Transverse colon (tissue), 4 donors: ENCODE measurements at regions not wholly inside any gene's neighbourhood (a gene's known extent, or its start where the extent isn't known, plus 50 kb on each side); places are given as distances from the start of the nearest gene placed in this dataset.

Experiments
- DNase-seq: peaks from one replicate; pipeline ENCODE4 v3.0.0-alpha.2; 2019
- H3K27ac ChIP-seq, 4 donors: fragments of 200-600 bp; sonication (generic); 2 replicates each; pipeline ENCODE4 v1.5.1; 2016 to 2018; ENCODE audit warnings: inconsistent platforms in 4 of 4
- H3K27me3 ChIP-seq: fragments of 200-600 bp; sonication (generic); 2 replicates; pipeline ENCODE4 v1.5.1; 2017; ENCODE audit warnings: inconsistent platforms
- H3K36me3 ChIP-seq, 4 donors: fragments of 200-600 bp; sonication (generic); 2 replicates each; pipeline ENCODE4 v1.5.1; 2017 to 2019; ENCODE audit warnings: inconsistent platforms in 4 of 4
- H3K4me1 ChIP-seq, 4 donors: fragments of 200-600 bp; sonication (generic); 2 replicates each; pipeline ENCODE4 v1.5.1; 2017 to 2020; ENCODE audit warnings: inconsistent platforms in 4 of 4
- H3K4me3 ChIP-seq, 4 donors: fragments of 200-600 bp; sonication (generic); 1 replicate in 1 of 4; 2 replicates in 3 of 4; pipeline versions ENCODE4 v1.5.1 to v1.6.1; 2017 to 2019; ENCODE audit warnings: inconsistent platforms in 4 of 4
- H3K9me3 ChIP-seq, 2 donors: fragments of 200-600 bp; sonication (generic); 2 replicates each; pipeline ENCODE4 v1.5.1; 2017 to 2019; ENCODE audit warnings: inconsistent platforms in 2 of 2
- EP300 ChIP-seq: sonication (generic); formaldehyde crosslinking; IDR thresholded peaks from one replicate; pipeline ENCODE4 v1.6.1; 2017; ENCODE audit warnings: antibody characterized with exemption, low read depth
- POLR2A ChIP-seq: fragments of 450-650 bp; IDR thresholded peaks from one replicate; pipeline ENCODE4 v1.6.1; 2016; ENCODE audit warnings: antibody characterized with exemption, mild to moderate bottlenecking, moderate library complexity
- POLR2AphosphoS5 ChIP-seq, 3 donors: sonication (generic); formaldehyde crosslinking; IDR thresholded peaks; one replicate each; pipeline ENCODE4 v1.6.1; 2016; ENCODE audit warnings: antibody characterized with exemption in 3 of 3
- WGBS, 2 donors: methylation state at CpG; one replicate each; pipeline ENCODE4 v1.1.5; 2018; ENCODE audit warnings: low coverage in 1 of 2; 5-methylcytosine and 5-hydroxymethylcytosine counted together
- in situ Hi-C, 4 donors: fragments of 200-750 bp; cut with MboI; loops; one replicate each; pipeline versions ENCODE4 v1.15.0 to v1.15.1; 2017; ENCODE audit warnings: low sequenced_read_pairs in 3 of 4, low pct_ligation_motif_present in 1 of 4, low pct_unique_long_range_greater_than_20kb in 1 of 4
- intact Hi-C: fragments of 100-400 bp; cut with DNase I; formaldehyde crosslinking; loops from one replicate; pipeline ENCODE4 v1.15.1; 2023; ENCODE audit warnings: low total_unique reads
- TF ChIP-seq, protein P1 (sequence below), 5 experiments: fragments of 200-600 bp in 3 of 5; fragments of 450-650 bp in 2 of 5; sonication (generic) in 3 of 5; IDR thresholded peaks; 1 replicate in 2 of 5; 2 replicates in 3 of 5; pipeline ENCODE4 v1.5.1; 2016 to 2017; ENCODE audit warnings: antibody characterized with exemption in 5 of 5, inconsistent platforms in 3 of 5, mild to moderate bottlenecking in 2 of 5, moderate library complexity in 1 of 5

DNA sequence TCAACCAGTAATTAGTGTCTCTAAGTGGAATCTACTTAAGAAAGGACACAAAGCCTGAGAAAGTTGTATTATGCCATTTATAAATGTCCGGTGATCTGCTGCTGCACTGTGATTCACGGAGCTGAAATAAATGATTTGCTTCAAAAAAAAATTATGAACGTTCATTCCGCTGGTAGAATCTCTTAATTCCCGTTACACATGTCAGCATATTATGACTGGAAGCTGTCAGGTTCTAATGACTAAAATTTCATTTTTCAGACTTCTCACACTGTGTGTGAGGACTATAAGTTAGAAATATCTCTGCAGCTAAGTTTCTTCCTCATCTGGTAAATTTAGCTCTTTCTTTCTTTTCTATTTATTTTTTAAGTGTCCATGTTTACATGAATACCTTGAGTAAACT lies 647.1 kb downstream of the VRK1 start:
- Histone ChIP-seq H3K9me3 (no peaks in the 10 kb centered on the region), H3K27me3 (no peaks in the 10 kb centered on the region), H3K27ac (no peak overlapping the region), H3K4me3 (no peak overlapping the region), H3K4me1 (no peaks in the 10 kb centered on the region), H3K36me3 (no peaks in the 10 kb centered on the region)
- no peak for DNase-seq
- in situ Hi-C loops, result no loop called here
- TF ChIP-seq POLR2AphosphoS5 (IDR thresholded peaks at IDR 0.05) (no peak), POLR2A (no peak), EP300 (no peak)
- TF ChIP-seq, protein P1, sequence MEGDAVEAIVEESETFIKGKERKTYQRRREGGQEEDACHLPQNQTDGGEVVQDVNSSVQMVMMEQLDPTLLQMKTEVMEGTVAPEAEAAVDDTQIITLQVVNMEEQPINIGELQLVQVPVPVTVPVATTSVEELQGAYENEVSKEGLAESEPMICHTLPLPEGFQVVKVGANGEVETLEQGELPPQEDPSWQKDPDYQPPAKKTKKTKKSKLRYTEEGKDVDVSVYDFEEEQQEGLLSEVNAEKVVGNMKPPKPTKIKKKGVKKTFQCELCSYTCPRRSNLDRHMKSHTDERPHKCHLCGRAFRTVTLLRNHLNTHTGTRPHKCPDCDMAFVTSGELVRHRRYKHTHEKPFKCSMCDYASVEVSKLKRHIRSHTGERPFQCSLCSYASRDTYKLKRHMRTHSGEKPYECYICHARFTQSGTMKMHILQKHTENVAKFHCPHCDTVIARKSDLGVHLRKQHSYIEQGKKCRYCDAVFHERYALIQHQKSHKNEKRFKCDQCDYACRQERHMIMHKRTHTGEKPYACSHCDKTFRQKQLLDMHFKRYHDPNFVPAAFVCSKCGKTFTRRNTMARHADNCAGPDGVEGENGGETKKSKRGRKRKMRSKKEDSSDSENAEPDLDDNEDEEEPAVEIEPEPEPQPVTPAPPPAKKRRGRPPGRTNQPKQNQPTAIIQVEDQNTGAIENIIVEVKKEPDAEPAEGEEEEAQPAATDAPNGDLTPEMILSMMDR (IDR thresholded peaks at IDR 0.05), result no peak
- WGBS, 2 donors, result 60 to 90% methylated on average over 4 to 5 of the region's 5 CpGs
- intact Hi-C loops, result no loop called here

DNA sequence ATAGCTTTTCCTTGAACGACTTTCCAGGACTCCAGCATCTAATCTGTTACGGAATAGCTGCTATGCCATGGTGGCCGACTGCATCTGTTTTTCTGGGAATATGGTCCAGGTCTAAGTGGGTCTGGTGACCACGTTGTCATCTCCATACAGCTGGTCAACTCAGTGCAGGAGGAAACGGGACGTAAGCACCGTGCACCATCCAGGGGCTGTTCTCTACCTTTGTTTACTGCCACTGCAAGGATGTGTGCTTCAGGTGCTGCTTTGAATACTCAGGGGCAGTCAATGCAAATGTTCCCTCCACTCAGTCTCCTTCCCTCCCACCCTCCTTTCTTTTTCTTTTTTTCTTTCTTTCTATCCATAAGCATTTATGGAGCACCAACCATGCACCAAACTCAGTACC lies 648.2 kb downstream of the VRK1 start:
- TF ChIP-seq POLR2A (no peak), POLR2AphosphoS5 (IDR thresholded peaks at IDR 0.05) (no peak), EP300 (no peak)
- TF ChIP-seq, protein P1 (IDR thresholded peaks at IDR 0.05), result no peak
- H3K27me3 ChIP-seq, result no peaks in the 10 kb centered on the region
- DNase-seq, result no peak
- no peak overlapping the region for H3K4me3 ChIP-seq
- in situ Hi-C loops (no loop called here), intact Hi-C loops (no loop called here)
- WGBS, 2 donors, result 82% methylated on average over 7 of the region's 7 CpGs; no CpG with 5 or more reads in 1 of the 2 donors
- H3K9me3 ChIP-seq, result no peaks in the 10 kb centered on the region
- H3K36me3 ChIP-seq, result no peaks in the 10 kb centered on the region
- no peaks in the 10 kb centered on the region for H3K4me1 ChIP-seq
- H3K27ac ChIP-seq, result no peak overlapping the region

DNA sequence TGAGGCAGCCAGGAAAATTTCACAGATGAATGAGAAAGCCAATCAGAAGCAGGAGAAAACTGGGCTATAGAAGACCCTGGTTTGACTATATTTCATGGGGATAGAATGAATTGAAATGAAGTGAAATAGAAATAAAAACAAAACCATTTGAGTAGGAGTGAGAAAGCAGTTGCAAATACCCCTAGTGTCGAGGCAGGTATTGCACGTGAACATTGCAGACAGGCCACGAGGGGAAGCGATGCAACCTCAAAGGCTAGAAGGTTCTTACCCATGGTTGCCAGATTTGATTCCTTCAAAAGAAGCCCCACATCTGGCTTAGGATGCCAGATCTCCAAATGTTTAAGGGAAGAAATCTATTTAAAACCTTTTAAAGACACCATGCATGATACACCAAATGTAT lies 648.9 kb downstream of the VRK1 start:
- Histone ChIP-seq H3K4me1 (no peaks in the 10 kb centered on the region), H3K36me3 (no peaks in the 10 kb centered on the region), H3K27me3 (no peaks in the 10 kb centered on the region), H3K4me3 (no peak overlapping the region), H3K9me3 (no peaks in the 10 kb centered on the region), H3K27ac (no peak overlapping the region)
- in situ Hi-C loops (no loop called here), intact Hi-C loops (no loop called here)
- TF ChIP-seq POLR2AphosphoS5 (IDR thresholded peaks at IDR 0.05), result no peak
- TF ChIP-seq EP300, result no peak
- TF ChIP-seq, protein P1 (IDR thresholded peaks at IDR 0.05), result no peak
- TF ChIP-seq POLR2A, result no peak
- 54 to 80% methylated on average over 4 of the region's 4 CpGs for WGBS, 2 donors
- DNase-seq, result no peak

DNA sequence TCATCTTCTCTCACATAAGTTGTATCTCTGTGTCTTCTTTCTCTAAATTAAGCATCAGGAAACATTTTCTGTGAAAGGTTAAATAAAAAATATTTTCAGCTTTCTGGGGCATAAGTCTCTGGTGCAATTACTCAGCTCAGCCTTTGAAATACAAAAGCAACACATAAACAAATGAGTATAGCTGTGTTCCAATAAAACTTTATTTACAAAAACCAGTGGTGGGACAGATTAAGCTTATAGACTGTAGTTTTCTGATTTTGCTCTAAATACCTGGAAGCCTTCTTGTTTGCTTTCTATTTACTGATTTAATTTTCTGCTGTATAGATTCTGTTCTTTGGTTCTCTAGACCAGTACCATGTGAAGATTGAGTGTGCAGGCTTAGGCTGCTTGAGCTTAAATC lies 655.1 kb downstream of the VRK1 start:
- H3K36me3 ChIP-seq, result no peaks in the 10 kb centered on the region
- in situ Hi-C loops, result no loop called here
- peaks cover 0 to 7% (median 0%) of the 10 kb centered on the region in 4 donors for H3K4me1 ChIP-seq
- H3K27me3 ChIP-seq, result no peaks in the 10 kb centered on the region
- no peak for TF ChIP-seq POLR2A
- TF ChIP-seq POLR2AphosphoS5 (IDR thresholded peaks at IDR 0.05), result no peak
- TF ChIP-seq EP300, result no peak
- TF ChIP-seq, protein P1 (IDR thresholded peaks at IDR 0.05), result no peak
- H3K9me3 ChIP-seq, result no peaks in the 10 kb centered on the region
- no peak overlapping the region for H3K27ac ChIP-seq
- no peak for DNase-seq
- intact Hi-C loops, result no loop called here
- no peak overlapping the region for H3K4me3 ChIP-seq
